H1 (cell line): ENCODE measurements at regions not wholly inside any gene's neighbourhood (a gene's known extent, or its start where the extent isn't known, plus 50 kb on each side); places are given as distances from the start of the nearest gene placed in this dataset.

ENCODE experiments used
- CTCF ChIA-PET: fragments of 300-600 bp; sonication (Branson Sonifier 250); formaldehyde crosslinking; loops from one replicate; lab custom pipeline; 2021; ENCODE audit not compliant: partially characterized antibody; lab: Charles Lee
- POLR2A ChIA-PET: fragments of 300-600 bp; sonication (Branson Sonifier 250); formaldehyde crosslinking; loops from one replicate; lab custom pipeline; 2021; ENCODE audit warnings: inconsistent platforms; ENCODE audit not compliant: partially characterized antibody; lab: Charles Lee
- DNase-seq, 2 experiments: peaks; one replicate each; pipeline versions ENCODE4 v3.0.0 to v3.0.0-alpha.2; 2010 to 2022; ENCODE audit warnings: low spot score in 2 of 2, low read depth in 1 of 2, mixed read lengths in 1 of 2
- FAIRE-seq: peaks from 2 replicates; lab custom pipeline; 2011; peaks lifted over from hg19 to GRCh38; lab: Jason Lieb, UNC
- H2AFZ ChIP-seq: 2 replicates; pipeline ENCODE4 v1.8.1; 2012; ENCODE audit warnings: low read length, inconsistent platforms
- H2AK5ac ChIP-seq: 2 replicates; pipeline ENCODE4 v1.6.1; 2013; ENCODE audit warnings: low read depth, low read length
- H2BK120ac ChIP-seq: replicated peaks from 2 replicates; pipeline ENCODE3; 2013; ENCODE audit warnings: low read depth, low read length, inconsistent platforms
- H2BK12ac ChIP-seq: 2 replicates; pipeline ENCODE4 v1.6.1; 2013; ENCODE audit warnings: low read depth, low read length
- H2BK15ac ChIP-seq: 2 replicates; pipeline ENCODE4 v1.6.1; 2013; ENCODE audit warnings: low read length
- H2BK20ac ChIP-seq: 2 replicates; pipeline ENCODE4 v1.6.1; 2013; ENCODE audit warnings: low read length
- H2BK5ac ChIP-seq: 2 replicates; pipeline ENCODE4 v1.6.1; 2013; ENCODE audit warnings: low read depth, low read length
- H3K14ac ChIP-seq: 2 replicates; pipeline ENCODE4 v1.6.1; 2013; ENCODE audit warnings: inconsistent platforms; ENCODE audit not compliant: insufficient read length
- H3K18ac ChIP-seq: 2 replicates; pipeline ENCODE4 v1.6.1; 2013; ENCODE audit warnings: low read length; ENCODE audit errors: extremely low read depth
- H3K23ac ChIP-seq: 2 replicates; pipeline ENCODE4 v1.6.1; 2013; ENCODE audit warnings: inconsistent platforms; ENCODE audit not compliant: insufficient read length
- H3K23me2 ChIP-seq: 2 replicates; pipeline ENCODE4 v1.6.1; 2013; ENCODE audit warnings: low read depth, low read length
- H3K27ac ChIP-seq: 2 replicates; pipeline ENCODE4 v1.6.1; 2011; ENCODE audit warnings: low read depth, low read length, inconsistent platforms
- H3K27me3 ChIP-seq, 4 experiments: replicated peaks in 1 of 4; 1 replicate in 1 of 4; 2 replicates in 3 of 4; pipeline versions ENCODE4 v1.6.1 to v1.8.1; 2011 to 2013; ENCODE audit warnings: low read length in 3 of 4, mild to moderate bottlenecking in 3 of 4, inconsistent platforms in 2 of 4, mixed read lengths in 2 of 4, moderate library complexity in 1 of 4; ENCODE audit not compliant: control insufficient read depth in 3 of 4, insufficient read depth in 3 of 4; ENCODE audit errors: extremely low read depth in 1 of 4
- H3K36me3 ChIP-seq, 4 experiments: 2 replicates each; pipeline versions ENCODE4 v1.6.1 to v1.8.1; 2011 to 2013; ENCODE audit warnings: mild to moderate bottlenecking in 4 of 4, low read length in 3 of 4, moderate library complexity in 2 of 4, control low read depth in 1 of 4, inconsistent platforms in 1 of 4; ENCODE audit not compliant: insufficient read depth in 4 of 4, control insufficient read depth in 2 of 4
- H3K4ac ChIP-seq: replicated peaks from 2 replicates; pipeline ENCODE3; 2013; ENCODE audit warnings: low read length, low read depth, mixed read lengths, inconsistent platforms; ENCODE audit not compliant: insufficient read length
- H3K4me1 ChIP-seq, 4 experiments: replicated peaks in 1 of 4; 1 replicate in 1 of 4; 2 replicates in 3 of 4; pipeline versions ENCODE4 v1.6.1 to v1.8.1; 2011 to 2013; ENCODE audit warnings: low read length in 3 of 4, inconsistent platforms in 2 of 4, mixed read lengths in 1 of 4; ENCODE audit not compliant: insufficient read depth in 4 of 4, control insufficient read depth in 3 of 4
- H3K4me2 ChIP-seq, 2 experiments: 2 replicates each; pipeline versions ENCODE4 v1.6.1 to v1.8.1; 2011 to 2013; ENCODE audit warnings: low read depth in 2 of 2, low read length in 2 of 2, control low read depth in 1 of 2, inconsistent platforms in 1 of 2, mild to moderate bottlenecking in 1 of 2; ENCODE audit not compliant: insufficient read depth in 1 of 2
- H3K4me3 ChIP-seq, 4 experiments: fragments of 200-600, 300-600 bp in 1 of 4; sonication (generic), shearing (Covaris generic), sonication (Bioruptor Twin) in 1 of 4; 2 replicates each; pipeline versions ENCODE4 v1.5.1 to v1.8.1; 2011 to 2016; ENCODE audit warnings: low read length in 4 of 4, low read depth in 3 of 4, control low read depth in 2 of 4, inconsistent platforms in 2 of 4, mild to moderate bottlenecking in 2 of 4, mixed read lengths in 1 of 4, moderate library complexity in 1 of 4; ENCODE audit not compliant: insufficient read depth in 2 of 4; ENCODE audit errors: extremely low read depth in 1 of 4
- H3K56ac ChIP-seq: replicated peaks from 2 replicates; pipeline ENCODE3; 2013; ENCODE audit warnings: low read depth, mild to moderate bottlenecking, mixed read lengths, low read length, inconsistent platforms; ENCODE audit not compliant: insufficient read length
- H3K79me1 ChIP-seq: 2 replicates; pipeline ENCODE4 v1.6.1; 2013; ENCODE audit warnings: low read depth, low read length, control low read depth
- H3K79me2 ChIP-seq, 2 experiments: 2 replicates each; pipeline versions ENCODE4 v1.6.1 to v1.8.1; 2012 to 2013; ENCODE audit warnings: low read length in 2 of 2, mild to moderate bottlenecking in 2 of 2, inconsistent platforms in 1 of 2; ENCODE audit not compliant: insufficient read depth in 2 of 2, control insufficient read depth in 1 of 2
- H3K9ac ChIP-seq, 4 experiments: replicated peaks in 1 of 4; 1 replicate in 1 of 4; 2 replicates in 3 of 4; pipeline versions ENCODE4 v1.6.1 to v1.8.1; 2011 to 2013; ENCODE audit warnings: low read depth in 3 of 4, low read length in 3 of 4, control low read depth in 2 of 4, mild to moderate bottlenecking in 2 of 4, moderate library complexity in 2 of 4, inconsistent platforms in 1 of 4; ENCODE audit errors: extremely low read depth in 1 of 4
- H3K9me3 ChIP-seq, 2 experiments: 2 replicates each; pipeline versions ENCODE4 v1.6.1 to v1.8.1; 2012 to 2013; ENCODE audit warnings: mild to moderate bottlenecking in 2 of 2, moderate library complexity in 2 of 2, control low read depth in 1 of 2, inconsistent platforms in 1 of 2, low read depth in 1 of 2, low read length in 1 of 2, mixed read lengths in 1 of 2; ENCODE audit not compliant: insufficient read depth in 2 of 2
- H4K20me1 ChIP-seq, 2 experiments: replicated peaks in 1 of 2; 2 replicates each; pipeline versions ENCODE3 to v1.8.1; 2011 to 2013; ENCODE audit warnings: inconsistent platforms in 2 of 2, low read length in 2 of 2, mild to moderate bottlenecking in 1 of 2; ENCODE audit not compliant: insufficient read depth in 2 of 2, control insufficient read depth in 1 of 2
- H4K5ac ChIP-seq: 2 replicates; pipeline ENCODE4 v1.6.1; 2013; ENCODE audit warnings: low read length, low read depth, mixed read lengths, inconsistent platforms; ENCODE audit not compliant: insufficient read length
- H4K8ac ChIP-seq: 2 replicates; pipeline ENCODE4 v1.8.0; 2013; ENCODE audit warnings: mild to moderate bottlenecking, moderate library complexity, low read length, inconsistent platforms; ENCODE audit not compliant: insufficient read depth; ENCODE audit errors: extremely low read depth
- H4K91ac ChIP-seq: replicated peaks from 2 replicates; pipeline ENCODE3; 2013; ENCODE audit warnings: low read length, mixed read lengths, inconsistent platforms; ENCODE audit not compliant: insufficient read length
- EP300 ChIP-seq, 2 experiments: IDR thresholded peaks; 1 replicate in 1 of 2; 2 replicates in 1 of 2; pipeline ENCODE4 v1.6.1; 2011 to 2012; ENCODE audit warnings: low read depth in 2 of 2, low read length in 2 of 2, mild to moderate bottlenecking in 2 of 2, borderline replicate concordance in 1 of 2, inconsistent platforms in 1 of 2, moderate library complexity in 1 of 2
- JUND ChIP-seq: IDR thresholded peaks from 2 replicates; pipeline ENCODE4 v1.6.1; 2011; ENCODE audit warnings: mild to moderate bottlenecking, improper control_type of control experiment, low read length
- RBBP5 ChIP-seq: IDR thresholded peaks from 2 replicates; pipeline ENCODE4 v1.7.1; 2012; ENCODE audit warnings: low read depth, mild to moderate bottlenecking, inconsistent platforms, low read length, moderate library complexity, borderline replicate concordance
- TBP ChIP-seq: IDR thresholded peaks from 2 replicates; pipeline ENCODE4 v1.6.1; 2011; ENCODE audit warnings: low read depth, low read length, improper control_type of control experiment
- TCF12 ChIP-seq: IDR thresholded peaks from 2 replicates; pipeline ENCODE4 v1.6.1; 2011; ENCODE audit warnings: low read depth, mild to moderate bottlenecking, low read length
- ZNF274 ChIP-seq: IDR thresholded peaks from 2 replicates; pipeline ENCODE4 v1.7.0; 2012; ENCODE audit warnings: low read length, borderline replicate concordance; ENCODE audit errors: extremely low read depth
- WGBS, 2 experiments: shearing (Covaris generic) in 1 of 2; methylation state at CpG; one replicate each; pipeline versions ENCODE4 v1.1.6 to v1.1.7; 2013 to 2015; ENCODE audit warnings: low lambda C conversion rate in 2 of 2, mixed read lengths in 2 of 2, inconsistent platforms in 1 of 2, low coverage in 1 of 2, missing lambda C conversion rate in 1 of 2; ENCODE audit not compliant: insufficient replicate concordance in 2 of 2, insufficient coverage in 1 of 2, insufficient read length in 1 of 2; ENCODE audit errors: extremely low coverage in 1 of 2, missing lambda C conversion rate in 1 of 2; 5-methylcytosine and 5-hydroxymethylcytosine counted together

DNA sequence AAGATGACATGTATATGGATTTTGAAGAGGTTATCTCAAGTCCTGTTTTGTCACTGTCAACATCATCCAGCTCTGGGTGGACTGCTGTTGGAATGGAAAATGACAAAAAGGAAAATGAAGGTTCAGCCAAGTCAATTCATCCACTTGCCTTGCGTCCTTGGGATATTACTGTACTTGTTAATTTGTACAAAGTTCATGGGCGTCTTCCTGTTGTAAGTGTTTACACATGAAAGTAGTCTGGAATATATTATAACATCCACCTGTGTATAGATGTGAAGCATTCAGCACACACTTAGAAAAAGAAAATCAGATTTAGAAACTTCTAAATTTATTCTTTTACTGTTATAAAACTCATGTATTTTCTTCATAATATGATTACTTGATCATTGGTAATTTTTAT is 67.2 kb downstream of the BLTP1 start:
- no peak overlapping the region for H4K5ac ChIP-seq
- no peak overlapping the region for H2BK5ac ChIP-seq
- H3K27me3 ChIP-seq, result no peaks in the 10 kb centered on the region
- H4K91ac ChIP-seq, result no peak overlapping the region
- no peak overlapping the region for H3K4me2 ChIP-seq
- H3K9ac ChIP-seq, result no peak overlapping the region
- no peak overlapping the region for H2AFZ ChIP-seq
- H3K79me2 ChIP-seq, result no peaks in the 10 kb centered on the region
- ChIA-PET CTCF (interaction anchor here (1.3 to 1.7 kb wide), 5 partner anchors 13 to 359 kb away, joined by 3 to 11 read pairs (median 3); no protein-coding TSS in a partner anchor), POLR2A (no interaction called here)
- no peak overlapping the region for H3K14ac ChIP-seq
- no peak overlapping the region for H2BK120ac ChIP-seq
- no peaks in the 10 kb centered on the region for H3K79me1 ChIP-seq
- WGBS, 2 experiments, result 87% methylated on average over 2 of the region's 2 CpGs; no CpG with 5 or more reads in 1 of the 2 experiments
- H4K8ac ChIP-seq, result no peak overlapping the region
- H2AK5ac ChIP-seq, result no peak overlapping the region
- H3K18ac ChIP-seq, result no peak overlapping the region
- no peak overlapping the region for H2BK12ac ChIP-seq
- H2BK20ac ChIP-seq, result no peak overlapping the region
- no peaks in the 10 kb centered on the region for H3K9me3 ChIP-seq
- no peak overlapping the region for H3K27ac ChIP-seq
- DNase-seq (no peak), FAIRE-seq (no peak)
- H3K36me3 ChIP-seq, result peaks cover 0 to 12% (median 0%) of the 10 kb centered on the region in 4 experiments; a peak in 2 of 8 replicates
- H2BK15ac ChIP-seq, result no peak overlapping the region
- H3K23me2 ChIP-seq, result no peaks in the 10 kb centered on the region
- no peak overlapping the region for H3K56ac ChIP-seq
- H3K4ac ChIP-seq, result no peak overlapping the region
- peaks cover 0 to 3% (median under 1%) of the 10 kb centered on the region in 4 experiments; a peak in 3 of 7 replicates for H3K4me1 ChIP-seq
- peaks cover 0 to 2% of the 10 kb centered on the region in 2 experiments for H4K20me1 ChIP-seq
- H3K4me3 ChIP-seq, result no peak overlapping the region
- no peak overlapping the region for H3K23ac ChIP-seq
- TF ChIP-seq RBBP5 (no peak), ZNF274 (no peak), TCF12 (no peak), TBP (no peak), JUND (no peak), EP300 (IDR thresholded peaks at IDR 0.05; ENCODE audit: borderline replicate concordance in 1 of 2, low read depth in 2 of 2, low read length in 2 of 2) (no peak)
